GM12872 (cell line): ENCODE measurements at regions not wholly inside any gene's neighbourhood (a gene's known extent, or its start where the extent isn't known, plus 50 kb on each side); places are given as distances from the start of the nearest gene placed in this dataset.

ENCODE experiments used
- TF ChIP-seq, protein P1 (sequence below): IDR thresholded peaks from 3 replicates; pipeline ENCODE4 v1.5.1; 2011; ENCODE audit warnings: low read depth, mild to moderate bottlenecking, low read length, moderate library complexity; ENCODE audit not compliant: insufficient read depth

- TF ChIP-seq, protein P1, sequence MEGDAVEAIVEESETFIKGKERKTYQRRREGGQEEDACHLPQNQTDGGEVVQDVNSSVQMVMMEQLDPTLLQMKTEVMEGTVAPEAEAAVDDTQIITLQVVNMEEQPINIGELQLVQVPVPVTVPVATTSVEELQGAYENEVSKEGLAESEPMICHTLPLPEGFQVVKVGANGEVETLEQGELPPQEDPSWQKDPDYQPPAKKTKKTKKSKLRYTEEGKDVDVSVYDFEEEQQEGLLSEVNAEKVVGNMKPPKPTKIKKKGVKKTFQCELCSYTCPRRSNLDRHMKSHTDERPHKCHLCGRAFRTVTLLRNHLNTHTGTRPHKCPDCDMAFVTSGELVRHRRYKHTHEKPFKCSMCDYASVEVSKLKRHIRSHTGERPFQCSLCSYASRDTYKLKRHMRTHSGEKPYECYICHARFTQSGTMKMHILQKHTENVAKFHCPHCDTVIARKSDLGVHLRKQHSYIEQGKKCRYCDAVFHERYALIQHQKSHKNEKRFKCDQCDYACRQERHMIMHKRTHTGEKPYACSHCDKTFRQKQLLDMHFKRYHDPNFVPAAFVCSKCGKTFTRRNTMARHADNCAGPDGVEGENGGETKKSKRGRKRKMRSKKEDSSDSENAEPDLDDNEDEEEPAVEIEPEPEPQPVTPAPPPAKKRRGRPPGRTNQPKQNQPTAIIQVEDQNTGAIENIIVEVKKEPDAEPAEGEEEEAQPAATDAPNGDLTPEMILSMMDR, result no peak
These were observed 434.4 kb upstream of the ETAA1 start for GRCh38 chr2:66962716-66963115.

DNA sequence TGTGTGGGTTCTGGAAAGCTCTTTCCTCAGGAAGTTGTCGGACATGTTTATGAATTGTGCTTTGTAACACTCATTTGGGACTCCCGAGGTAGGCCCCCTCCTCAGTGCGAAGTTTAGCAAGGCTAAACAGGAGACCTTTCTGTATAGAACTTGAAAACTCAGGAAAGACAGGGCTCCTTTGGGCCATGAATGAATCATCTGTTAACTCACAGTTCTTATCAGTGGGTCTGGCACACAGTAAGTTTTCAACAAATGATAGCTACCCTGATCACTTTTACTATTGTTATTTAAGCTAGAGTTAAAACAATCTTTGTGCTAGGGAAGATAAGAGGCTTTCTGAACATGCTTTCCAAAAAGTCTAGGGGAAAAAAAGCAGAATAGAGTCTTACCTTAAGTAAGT, 430.5 kb upstream of the ETAA1 start:
- TF ChIP-seq, protein P1, result no peak

GRCh38 chr2:66968946-66969345, 428.2 kb upstream of the ETAA1 start:
- TF ChIP-seq, protein P1, result no peak

DNA sequence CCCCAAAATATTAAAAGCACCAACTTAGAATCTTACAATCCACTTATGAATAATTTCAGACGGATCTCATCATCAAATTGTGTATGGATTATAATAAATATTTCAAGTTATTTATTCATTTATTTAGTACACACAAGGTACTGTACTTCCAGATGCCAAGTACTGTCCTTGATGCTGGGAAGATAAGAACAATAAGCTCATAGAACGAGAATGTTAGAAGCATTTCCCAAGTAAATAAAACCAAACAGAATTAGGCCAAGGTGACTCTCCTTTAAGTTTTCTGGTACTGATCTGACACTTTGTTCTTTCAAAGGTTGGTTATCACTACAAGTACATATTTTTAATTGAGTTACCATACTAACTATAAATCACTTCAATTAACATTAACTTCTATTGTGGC, 416.1 kb upstream of the ETAA1 start:
- TF ChIP-seq, protein P1, result no peak

DNA sequence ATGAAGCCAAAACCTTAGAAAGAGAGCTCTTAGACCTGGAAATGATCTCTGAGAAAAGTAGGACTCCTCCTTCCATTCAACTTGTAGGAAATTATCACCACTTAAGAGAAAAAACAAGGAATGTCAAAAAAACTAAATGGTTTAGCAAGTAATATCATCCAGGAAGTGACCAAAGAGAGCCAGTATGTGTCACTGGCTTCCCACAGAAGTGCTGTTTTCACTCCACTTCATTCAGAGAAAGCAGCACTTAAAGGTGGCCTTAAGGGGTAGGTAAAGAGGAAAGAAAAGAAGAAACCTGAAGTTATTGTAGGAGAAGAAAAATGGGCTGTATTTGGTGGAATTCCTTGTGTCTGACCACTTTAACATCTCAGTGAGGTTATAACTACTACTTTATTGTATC, 414.4 kb upstream of the ETAA1 start:
- TF ChIP-seq, protein P1, result no peak

GRCh38 chr2:66984864-66985263, 412.3 kb upstream of the ETAA1 start:
- TF ChIP-seq, protein P1, result no peak

DNA sequence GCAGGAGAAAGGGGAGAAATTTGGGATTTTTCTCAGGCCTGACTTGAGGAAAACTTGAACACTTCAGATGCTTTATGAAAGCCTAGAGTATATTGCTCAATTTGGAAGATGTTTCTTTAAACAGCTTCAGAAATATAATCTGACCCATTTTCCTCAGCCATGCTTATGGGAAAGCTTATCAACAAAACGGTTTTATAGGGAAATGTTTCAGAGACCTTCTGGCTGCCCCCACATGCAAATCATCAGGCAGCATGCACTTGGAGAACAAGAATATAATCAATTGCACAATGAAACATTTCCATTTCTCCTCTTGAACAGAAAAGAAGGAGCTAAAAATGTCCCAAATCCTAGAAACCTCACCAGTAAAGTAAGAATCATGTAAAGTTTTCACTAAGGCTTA, 411.2 kb upstream of the ETAA1 start:
- TF ChIP-seq, protein P1, result no peak

DNA sequence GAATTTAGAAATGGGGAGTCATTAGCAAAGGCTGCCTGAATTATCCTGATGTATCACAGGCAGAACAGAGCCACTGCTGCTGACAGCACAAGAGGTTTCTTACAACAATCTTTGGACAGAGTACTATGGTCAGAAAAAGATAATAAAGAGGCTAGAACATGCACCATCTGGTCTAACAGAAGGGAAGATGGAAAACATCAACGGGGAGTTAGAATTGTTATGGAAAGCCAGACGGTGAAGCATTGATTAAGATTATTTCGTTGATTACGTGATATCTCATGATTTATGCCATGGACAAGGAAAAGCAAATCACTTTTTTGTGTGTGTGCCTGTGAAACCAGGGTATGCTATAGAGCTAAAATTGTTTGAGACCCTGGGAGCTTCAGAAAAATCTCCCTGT, 409.4 kb upstream of the ETAA1 start:
- TF ChIP-seq, protein P1, result no peak
